ENCODE measurements at regions not wholly inside any gene's neighbourhood (a gene's known extent, or its start where the extent isn't known, plus 50 kb on each side); places are given as distances from the start of the nearest gene placed in this dataset.

GRCh38 chr12:59938190-59938962 is 342.5 kb downstream of the SLC16A7 start:
- RAD21 ChIA-PET (ENCODE audit: low non-redundant PET in 1 of 2, low total read pairs in 2 of 2, uncharacterized antibody in 2 of 2, unreplicated experiment in 2 of 2): no interaction called here

More at GRCh38 chr12:59938190-59938962, 342.5 kb downstream of the SLC16A7 start:
- ATAC-seq (no peak), DNase-seq (ENCODE audit: low read depth, low spot score) (no peak)
- CTCF ChIA-PET: no interaction called here
- Histone ChIP-seq H3K27ac (ENCODE audit: low read depth, low read length) (no peak overlapping the region), H3K4me1 (ENCODE audit: control insufficient read depth in 1 of 2, insufficient read depth in 2 of 2, low read length in 2 of 2) (no peaks in the 10 kb centered on the region), H3K27me3 (ENCODE audit: insufficient read depth, low read length) (no peaks in the 10 kb centered on the region), H3K4me2 (ENCODE audit: low read length) (no peak overlapping the region), H4K20me1 (ENCODE audit: insufficient read depth) (no peaks in the 10 kb centered on the region), H3K79me2 (ENCODE audit: insufficient read depth, low read length) (no peaks in the 10 kb centered on the region), H3K9me2 (ENCODE audit: insufficient read depth) (no peaks in the 10 kb centered on the region), H3K9me3 (ENCODE audit: control insufficient read depth in 1 of 2, insufficient read depth in 1 of 2, low read depth in 1 of 2, low read length in 2 of 2) (no peaks in the 10 kb centered on the region), H3K4me3 (replicated peaks in 1 of 2; ENCODE audit: low read depth in 1 of 2, low read length in 2 of 2) (no peak overlapping the region), H2AFZ (ENCODE audit: low read depth, low read length, poor library complexity, severe bottlenecking) (no peak overlapping the region), H3K36me3 (ENCODE audit: control insufficient read depth in 1 of 2, insufficient read depth in 2 of 2, low read length in 2 of 2) (no peaks in the 10 kb centered on the region), H3K9ac (ENCODE audit: low read length) (no peak overlapping the region)
- no TSS peak for BruUV-seq (replicated peaks)
- no peak for TF ChIP-seq SRF (IDR thresholded peaks at IDR 0.05; ENCODE audit: low read depth)
- TF ChIP-seq, protein P1, sequence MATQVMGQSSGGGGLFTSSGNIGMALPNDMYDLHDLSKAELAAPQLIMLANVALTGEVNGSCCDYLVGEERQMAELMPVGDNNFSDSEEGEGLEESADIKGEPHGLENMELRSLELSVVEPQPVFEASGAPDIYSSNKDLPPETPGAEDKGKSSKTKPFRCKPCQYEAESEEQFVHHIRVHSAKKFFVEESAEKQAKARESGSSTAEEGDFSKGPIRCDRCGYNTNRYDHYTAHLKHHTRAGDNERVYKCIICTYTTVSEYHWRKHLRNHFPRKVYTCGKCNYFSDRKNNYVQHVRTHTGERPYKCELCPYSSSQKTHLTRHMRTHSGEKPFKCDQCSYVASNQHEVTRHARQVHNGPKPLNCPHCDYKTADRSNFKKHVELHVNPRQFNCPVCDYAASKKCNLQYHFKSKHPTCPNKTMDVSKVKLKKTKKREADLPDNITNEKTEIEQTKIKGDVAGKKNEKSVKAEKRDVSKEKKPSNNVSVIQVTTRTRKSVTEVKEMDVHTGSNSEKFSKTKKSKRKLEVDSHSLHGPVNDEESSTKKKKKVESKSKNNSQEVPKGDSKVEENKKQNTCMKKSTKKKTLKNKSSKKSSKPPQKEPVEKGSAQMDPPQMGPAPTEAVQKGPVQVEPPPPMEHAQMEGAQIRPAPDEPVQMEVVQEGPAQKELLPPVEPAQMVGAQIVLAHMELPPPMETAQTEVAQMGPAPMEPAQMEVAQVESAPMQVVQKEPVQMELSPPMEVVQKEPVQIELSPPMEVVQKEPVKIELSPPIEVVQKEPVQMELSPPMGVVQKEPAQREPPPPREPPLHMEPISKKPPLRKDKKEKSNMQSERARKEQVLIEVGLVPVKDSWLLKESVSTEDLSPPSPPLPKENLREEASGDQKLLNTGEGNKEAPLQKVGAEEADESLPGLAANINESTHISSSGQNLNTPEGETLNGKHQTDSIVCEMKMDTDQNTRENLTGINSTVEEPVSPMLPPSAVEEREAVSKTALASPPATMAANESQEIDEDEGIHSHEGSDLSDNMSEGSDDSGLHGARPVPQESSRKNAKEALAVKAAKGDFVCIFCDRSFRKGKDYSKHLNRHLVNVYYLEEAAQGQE (IDR thresholded peaks at IDR 0.05; ENCODE audit: low read depth): no peak
- TF ChIP-seq POLR2A (IDR thresholded peaks at IDR 0.05; ENCODE audit: borderline replicate concordance, extremely low read depth, insufficient read depth, insufficient read length): no peak
- TF ChIP-seq, protein P2, sequence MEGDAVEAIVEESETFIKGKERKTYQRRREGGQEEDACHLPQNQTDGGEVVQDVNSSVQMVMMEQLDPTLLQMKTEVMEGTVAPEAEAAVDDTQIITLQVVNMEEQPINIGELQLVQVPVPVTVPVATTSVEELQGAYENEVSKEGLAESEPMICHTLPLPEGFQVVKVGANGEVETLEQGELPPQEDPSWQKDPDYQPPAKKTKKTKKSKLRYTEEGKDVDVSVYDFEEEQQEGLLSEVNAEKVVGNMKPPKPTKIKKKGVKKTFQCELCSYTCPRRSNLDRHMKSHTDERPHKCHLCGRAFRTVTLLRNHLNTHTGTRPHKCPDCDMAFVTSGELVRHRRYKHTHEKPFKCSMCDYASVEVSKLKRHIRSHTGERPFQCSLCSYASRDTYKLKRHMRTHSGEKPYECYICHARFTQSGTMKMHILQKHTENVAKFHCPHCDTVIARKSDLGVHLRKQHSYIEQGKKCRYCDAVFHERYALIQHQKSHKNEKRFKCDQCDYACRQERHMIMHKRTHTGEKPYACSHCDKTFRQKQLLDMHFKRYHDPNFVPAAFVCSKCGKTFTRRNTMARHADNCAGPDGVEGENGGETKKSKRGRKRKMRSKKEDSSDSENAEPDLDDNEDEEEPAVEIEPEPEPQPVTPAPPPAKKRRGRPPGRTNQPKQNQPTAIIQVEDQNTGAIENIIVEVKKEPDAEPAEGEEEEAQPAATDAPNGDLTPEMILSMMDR (IDR thresholded peaks at IDR 0.05 in 2 of 3, conservative IDR thresholded peaks at IDR 0.05 in 1 of 3; ENCODE audit: borderline replicate concordance in 1 of 3, insufficient read depth in 1 of 3, low read depth in 2 of 3, low read length in 2 of 3): no peak
- POLR2A ChIA-PET: no interaction called here
- intact Hi-C loops (cut with micrococcal nuclease): no loop called here
